C4-2B (cell line): ENCODE measurements at regions not wholly inside any gene's neighbourhood (a gene's known extent, or its start where the extent isn't known, plus 50 kb on each side); places are given as distances from the start of the nearest gene placed in this dataset.

Experiments used
- CTCF ChIP-seq: fragments of 450-650 bp; conservative IDR thresholded peaks from 2 replicates; pipeline ENCODE4 v1.5.1; 2017; ENCODE audit warnings: mild to moderate bottlenecking
- ZFX ChIP-seq: fragments of 450-650 bp; IDR thresholded peaks from 2 replicates; pipeline ENCODE4 v1.6.1; 2017

DNA sequence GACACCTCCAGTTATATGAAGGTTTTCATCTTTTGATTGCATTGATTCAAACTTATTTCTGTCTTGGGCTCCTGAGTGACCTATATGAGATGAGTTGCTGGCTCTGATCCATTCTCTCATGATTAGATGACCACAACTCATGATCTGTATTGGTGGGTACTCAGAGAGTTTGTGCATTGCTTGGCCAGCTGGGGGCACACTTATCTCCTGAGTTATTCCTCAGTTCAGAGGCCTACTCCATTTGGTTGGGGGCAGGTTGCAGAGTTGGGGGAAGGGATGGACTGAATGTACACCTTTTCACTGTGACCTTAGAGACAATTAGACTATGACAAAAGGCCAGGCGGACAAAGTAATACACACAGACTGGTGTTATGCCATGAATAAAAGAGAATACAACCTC is 166.2 kb upstream of the SEMA6D start:
- TF ChIP-seq CTCF (peak; percentile 27), ZFX (no peak)
